Stimulated activated CD8-positive, alpha-beta memory T cell treated with anti-CD3 and anti-CD28 coated beads, Interleukin-15, amount 100 ng/mL, for 48 hours (primary cell): ENCODE measurements at regions not wholly inside any gene's neighbourhood (a gene's known extent, or its start where the extent isn't known, plus 50 kb on each side); places are given as distances from the start of the nearest gene placed in this dataset.

Experiments used
- DNase-seq, 2 donors: peaks; one replicate each; pipeline ENCODE4 v3.0.0-alpha.2; 2020; ENCODE audit warnings: low read depth in 2 of 2

DNA sequence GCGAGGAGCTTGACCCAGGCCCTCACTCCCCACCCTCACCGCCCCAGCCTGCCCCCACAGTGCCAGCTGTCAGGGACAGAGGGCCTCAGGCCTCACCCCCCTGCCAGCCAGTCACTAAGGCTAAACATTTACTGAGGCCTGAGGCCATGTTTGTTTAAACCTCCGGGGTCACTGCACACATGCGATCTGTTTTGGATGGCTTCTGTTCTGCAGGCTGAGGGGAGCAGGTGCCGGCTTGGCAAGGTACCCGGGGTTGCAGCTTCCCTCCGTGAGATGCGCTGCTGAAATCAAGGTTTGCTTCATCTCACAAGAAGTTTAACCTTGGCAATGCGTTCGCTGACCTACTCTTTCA is 103.3 kb upstream of the BOD1 start:
- no peak for DNase-seq

DNA sequence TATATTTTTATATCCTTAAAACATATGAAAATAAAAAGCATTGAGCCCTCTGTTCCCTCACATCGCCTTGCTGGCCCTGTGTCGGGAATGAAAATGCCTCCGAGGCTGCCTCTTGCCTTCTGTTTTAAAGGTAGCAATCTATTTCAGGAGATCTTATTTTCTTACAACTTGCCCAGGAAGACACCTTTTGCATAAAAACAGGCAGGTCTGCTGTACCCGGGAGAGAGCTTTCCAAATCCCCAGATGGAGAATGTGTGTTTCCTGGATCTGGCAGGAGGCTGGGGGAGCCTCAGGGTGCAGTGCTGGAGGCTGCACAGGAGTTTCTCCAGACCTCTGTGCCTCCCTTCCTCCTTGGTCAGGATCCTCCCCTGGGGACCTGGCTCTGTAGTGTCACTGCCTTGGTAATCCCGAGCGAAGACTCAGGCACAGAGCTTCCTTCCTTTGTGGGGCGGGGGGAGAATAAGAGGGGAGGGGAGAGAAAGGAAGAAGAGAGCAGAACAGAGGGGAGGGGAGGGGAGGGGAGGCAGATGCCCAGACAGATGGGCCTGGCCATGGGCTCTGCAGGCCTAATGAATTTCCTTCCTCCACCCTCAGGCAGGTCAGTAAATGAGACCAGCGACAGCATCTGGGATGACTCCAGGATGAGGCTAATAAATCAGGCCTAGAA is 104.0 kb upstream of the BOD1 start:
- DNase-seq = no peak

DNA sequence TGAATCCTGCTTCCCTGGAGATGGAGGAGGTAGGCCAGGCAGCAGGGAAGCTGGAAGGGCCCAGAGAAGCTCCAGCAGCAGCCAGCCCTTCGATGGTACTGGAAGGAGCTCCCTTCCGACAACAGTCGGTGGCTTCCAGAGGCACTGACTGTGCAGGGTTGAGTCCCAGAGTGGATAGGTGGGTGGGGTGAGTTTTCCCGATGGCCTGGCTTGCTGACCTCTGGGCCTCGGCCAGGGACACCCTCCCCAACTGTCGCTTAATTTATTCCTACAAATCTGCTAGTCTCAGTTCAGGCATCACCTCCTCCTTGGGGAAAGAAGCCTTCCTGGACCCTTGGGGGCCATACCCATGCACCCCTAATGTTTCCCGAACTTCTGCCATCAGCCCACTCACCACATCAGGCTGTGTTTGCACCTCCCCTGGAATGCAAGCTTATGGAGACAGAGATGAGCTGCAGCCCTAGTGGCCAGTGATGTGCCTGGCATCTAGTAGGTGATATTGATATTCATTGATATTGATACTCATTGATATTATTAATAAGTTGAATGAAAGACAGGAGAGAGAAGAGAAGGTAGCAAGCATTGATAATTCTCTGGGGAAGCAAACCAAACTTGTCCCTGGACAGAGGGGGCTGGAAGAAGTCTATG is 104.6 kb upstream of the BOD1 start:
- no peak for DNase-seq

DNA sequence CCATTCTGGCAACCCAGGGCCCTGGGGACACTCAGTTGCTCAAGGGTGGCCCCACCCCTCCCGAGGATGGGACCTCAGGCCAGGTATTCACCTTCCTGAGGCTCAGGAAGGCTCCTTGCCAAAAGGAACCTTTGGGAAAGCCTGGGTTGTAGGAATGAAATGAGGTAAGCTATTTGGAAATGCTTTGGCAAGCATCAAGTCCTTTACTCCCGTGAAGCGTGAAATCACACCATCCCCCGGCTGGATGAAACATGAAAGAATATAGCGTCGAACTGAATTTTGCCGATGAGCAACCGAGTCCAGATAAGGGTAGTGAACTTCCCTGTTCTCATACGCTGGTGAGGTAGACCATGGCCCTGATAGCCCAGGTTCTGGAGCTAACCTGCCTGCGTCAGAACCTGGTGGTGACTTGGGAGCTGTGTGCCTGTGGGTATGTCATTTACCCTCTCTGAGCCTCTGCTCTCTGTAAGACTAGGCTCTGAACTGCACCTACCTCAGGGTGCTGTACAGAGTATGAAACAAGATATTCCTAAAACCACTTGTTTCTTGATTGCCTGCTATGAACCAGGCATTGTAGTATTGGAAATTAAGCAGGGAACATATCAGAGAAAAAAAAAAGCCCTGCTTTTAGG is 105.3 kb upstream of the BOD1 start:
- no peak for DNase-seq

DNA sequence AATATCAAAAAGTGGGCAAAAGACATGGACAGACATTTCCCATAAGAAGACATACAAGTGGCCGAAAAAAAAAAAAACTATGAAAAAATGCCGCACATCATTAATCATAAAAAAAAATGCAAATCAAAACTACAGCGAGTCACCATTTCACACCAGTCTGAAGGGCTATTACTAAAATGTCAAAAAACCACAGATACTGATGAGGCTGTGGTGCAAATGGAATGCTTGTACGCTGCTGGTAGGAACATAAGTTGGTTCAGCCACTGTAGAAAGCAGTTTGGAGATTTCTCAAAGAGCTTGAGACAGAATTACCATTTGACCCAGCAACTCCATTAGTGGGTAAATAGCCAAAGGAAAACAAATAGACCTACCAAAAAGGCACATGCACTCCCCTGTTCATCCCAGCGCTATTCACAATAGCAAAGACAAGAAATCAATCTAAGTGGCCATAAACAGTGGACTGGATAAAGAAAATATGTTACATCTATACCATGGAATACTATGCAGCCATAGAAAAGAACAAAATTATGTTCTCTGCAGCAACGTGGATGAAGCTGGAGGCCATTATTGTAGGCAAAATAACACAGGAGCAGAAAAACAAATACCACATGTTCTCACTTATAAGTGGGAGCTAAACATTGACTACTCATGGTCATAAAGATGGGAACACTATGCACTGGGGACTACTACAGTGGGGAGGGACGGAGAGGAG is 110.6 kb upstream of the BOD1 start:
- no peak for DNase-seq

DNA sequence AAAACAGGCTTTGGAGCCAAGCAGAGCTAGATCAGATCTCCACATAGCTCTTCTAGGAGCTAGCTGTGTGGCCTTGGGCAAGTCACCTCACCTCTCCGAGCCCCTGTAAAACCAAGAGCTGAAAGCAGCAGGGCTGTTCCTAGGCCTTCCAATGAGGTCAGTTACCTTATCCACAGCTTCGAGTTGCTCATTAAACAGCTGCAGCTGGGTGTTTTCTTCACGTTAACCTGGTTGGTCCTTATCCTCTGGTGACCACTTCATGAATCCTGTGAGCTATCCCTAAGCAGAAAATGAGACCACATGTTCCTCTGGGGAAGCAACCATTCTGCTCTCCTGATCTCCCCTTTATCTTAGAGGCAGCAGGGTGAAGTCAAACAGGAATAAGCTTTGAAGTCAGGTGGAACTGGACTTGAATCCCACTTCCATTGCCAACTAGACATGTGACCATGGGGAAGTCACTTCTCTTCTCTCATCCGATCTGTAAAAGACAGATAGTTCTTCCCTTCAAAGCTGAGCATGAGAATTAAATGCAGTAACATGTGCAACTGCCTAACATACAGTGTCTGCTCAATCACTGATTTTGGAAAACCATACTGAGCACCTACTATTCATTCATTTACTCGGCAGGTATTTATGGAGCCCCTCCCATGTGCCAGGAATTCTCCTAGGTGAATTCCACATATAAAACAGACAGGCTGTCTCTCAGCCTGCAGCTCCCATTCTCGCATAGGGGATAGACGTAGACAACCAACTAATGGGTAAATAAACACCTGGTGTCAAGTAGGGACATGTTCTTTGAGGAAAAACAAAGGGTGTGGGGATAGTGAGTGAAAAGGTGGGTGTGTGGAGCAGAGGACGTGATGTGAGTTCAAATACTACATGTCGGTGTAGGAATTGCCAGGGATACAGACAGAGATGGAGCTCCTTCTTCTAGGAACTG is 111.7 kb upstream of the BOD1 start:
- DNase-seq = no peak

DNA sequence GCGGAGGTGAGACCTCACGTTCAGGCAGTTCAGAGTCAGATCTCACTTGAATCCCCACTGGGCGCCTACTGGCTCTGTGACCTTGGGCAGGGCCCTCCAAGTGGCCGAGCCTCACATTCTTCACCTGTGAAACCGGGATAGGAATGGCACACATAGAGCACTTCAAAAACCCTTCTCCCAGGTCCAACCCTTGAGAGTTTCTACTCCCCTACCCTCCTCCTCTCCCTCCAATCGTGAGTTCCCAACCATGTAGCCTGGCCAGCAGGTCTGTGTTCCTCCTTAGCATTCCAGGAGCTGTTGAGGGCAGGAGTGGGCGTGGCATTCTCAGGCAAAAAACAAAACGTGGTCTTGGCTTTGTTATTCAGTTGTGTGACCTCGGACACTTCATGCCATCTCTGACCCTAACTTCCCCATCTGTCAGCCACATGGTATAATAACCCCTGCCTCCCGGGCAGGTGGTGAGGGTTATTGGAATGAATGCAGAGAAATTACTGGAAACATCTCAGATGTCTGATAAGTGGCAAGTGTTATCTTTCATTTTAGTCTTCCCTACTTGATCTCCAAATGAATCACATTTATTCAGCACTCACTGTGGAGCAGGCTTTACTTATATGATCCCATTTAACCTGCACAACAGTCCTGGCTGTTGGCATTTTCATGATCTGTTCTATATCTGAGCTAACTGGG is 112.8 kb upstream of the BOD1 start:
- DNase-seq = no peak

DNA sequence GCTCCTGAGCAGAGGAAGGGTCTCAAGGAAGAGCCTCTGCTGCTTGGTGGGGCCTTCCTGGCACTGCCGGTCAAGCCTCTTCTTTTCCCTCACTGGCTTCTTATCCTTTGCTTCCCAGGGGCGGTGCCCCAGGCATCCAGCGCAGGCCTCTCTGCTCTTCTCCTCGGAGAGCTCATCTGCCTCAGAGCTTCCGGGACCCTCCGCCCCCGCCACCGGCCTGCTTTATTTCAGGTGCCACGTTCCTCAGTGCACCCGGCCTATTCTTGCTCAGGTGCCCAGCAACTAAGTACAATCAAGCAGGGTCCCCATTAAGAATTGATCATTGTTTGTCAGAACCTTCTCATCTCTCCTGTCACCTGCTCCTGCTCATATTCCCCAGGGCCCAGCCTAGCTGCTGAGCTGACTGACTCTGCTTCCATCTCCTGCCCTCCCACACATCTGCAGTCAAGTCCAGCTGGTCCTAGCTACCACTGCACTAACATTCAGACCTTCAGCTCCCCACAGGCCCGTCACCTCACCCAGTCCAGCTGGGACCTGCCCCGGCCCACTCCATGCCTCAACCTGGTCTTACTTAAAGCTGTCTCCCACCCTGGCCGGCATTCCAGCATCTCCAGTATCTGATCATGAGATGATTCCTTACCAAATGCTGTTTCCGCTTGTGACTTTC is 114.3 kb upstream of the BOD1 start:
- DNase-seq = no peak

DNA sequence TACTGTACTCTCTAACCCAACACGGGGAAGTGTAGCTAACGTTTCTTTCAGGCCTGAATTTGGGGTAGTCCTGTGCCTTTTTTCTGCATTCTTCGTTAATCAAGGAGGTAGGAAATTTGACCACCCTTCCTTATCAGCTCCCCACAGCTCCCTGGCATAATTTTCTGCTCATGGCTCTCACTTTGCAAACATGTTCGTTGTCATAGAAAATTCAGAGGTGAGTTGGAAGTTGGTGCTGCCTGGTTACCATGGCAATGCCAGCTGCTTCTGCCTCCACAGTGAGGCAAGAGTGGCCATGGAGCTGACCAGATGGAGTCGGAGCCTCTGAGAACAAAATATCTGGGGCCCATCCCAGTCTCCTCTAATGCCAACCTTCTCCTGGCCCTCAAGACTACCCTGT is 116.6 kb upstream of the BOD1 start:
- no peak for DNase-seq

DNA sequence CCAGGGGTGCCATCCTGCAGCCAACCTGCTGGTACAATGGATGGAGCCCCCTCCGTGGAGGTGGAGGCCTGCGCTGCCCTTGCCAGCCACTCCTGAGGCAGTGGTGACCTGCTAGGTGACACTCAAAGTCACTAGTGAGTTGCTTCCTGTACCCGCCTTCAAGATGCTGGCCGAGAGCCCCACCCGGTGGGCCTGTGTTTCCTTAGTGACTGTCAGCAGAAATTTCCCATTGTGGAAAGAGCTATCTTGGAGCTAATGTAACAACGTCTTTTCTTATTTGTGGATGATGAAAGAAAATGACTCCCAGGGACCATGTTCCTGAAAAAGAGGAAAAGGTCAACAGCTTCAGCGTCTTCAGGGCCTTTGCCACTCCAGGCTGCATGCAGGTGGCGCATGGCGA is 117.0 kb upstream of the BOD1 start:
- DNase-seq = no peak

DNA sequence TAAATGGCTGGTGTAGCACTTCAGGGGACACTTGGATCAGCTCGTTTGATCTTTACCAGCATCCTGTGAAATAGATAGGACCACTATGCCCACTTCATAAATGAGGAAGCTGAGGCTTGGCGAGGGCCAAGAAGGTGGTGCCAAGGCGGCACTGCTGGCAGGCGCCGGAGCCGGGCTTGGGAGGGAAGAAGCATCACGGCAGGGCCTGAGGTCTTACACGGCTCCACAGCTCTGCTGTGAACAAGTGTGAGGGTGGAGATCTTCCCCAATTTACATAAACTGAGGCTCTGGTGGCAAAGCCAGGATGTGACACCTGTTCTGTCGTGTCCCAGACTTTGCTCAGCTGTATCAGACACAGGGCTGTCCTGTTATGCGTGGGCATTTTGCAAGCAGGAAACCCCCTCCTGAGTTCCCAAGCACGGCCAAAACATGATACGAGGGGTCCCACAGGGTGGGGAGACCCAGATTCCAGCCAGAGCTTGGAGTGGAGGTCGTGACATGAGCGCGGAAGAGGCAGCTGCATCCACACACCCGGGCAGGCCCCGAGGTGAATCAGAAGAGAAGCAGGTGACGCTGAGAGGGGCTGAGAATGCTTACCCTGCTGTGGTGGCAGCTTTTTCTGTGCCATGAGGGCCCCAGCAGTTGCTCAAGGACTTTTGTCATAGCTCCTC is 117.5 kb upstream of the BOD1 start:
- no peak for DNase-seq

DNA sequence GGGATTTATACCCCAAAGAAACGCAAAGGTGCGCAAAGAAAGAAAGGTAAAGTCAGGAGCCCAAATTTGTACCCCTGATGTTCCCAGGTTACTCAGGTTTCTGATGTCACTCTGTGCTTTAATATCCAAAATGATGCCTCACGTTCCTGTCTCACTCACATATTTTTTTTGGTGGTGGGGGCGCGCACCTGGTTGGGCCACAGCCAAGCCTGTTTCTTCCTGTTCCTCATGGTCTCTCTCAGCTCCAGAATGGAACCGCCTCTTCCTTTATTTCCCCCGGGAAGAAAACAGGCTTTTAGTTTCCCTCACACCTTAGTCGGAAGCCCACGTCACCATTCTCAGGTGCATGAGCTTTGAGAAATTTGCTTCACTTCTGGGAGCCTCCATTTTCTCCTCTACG is 118.3 kb upstream of the BOD1 start:
- DNase-seq = no peak

DNA sequence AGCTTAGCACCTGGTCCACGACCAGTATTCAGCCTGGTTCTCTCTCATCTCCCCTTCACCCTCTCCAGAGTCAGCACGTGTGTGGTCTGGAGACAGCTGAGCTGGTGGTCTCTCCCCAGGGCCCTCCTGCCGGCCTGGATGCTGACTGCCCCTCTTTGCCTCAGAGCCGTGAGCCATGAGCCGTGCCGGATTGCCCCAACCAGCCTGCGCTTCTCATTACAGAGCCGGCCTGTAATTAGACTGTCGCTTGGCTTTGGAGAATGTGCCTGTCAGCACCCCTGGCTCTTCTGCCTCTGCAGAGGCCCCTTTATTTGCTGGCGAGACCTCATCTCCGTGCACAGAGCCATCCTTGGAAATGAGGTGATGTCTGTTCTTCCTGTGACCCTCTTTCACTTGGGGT is 118.7 kb upstream of the BOD1 start:
- no peak for DNase-seq

DNA sequence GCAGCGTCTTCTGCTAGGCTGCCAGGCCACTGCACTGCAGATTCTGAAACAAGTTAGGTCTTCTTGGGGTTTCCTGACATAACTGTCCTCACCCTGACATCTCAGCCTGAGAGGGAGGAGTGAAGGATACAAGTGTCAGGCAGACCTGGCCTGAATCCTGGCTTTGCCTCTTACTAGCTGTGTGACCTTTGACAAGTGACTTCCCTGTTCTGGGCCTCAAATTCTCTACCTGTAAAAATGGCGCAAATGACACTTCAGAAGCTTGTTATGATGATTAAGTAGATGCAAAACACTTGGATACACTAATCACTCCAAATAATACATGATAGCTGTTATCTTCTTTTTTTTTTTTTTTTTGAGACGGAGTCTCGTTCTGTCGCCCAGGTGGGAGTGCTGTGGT is 119.2 kb upstream of the BOD1 start:
- no peak for DNase-seq

DNA sequence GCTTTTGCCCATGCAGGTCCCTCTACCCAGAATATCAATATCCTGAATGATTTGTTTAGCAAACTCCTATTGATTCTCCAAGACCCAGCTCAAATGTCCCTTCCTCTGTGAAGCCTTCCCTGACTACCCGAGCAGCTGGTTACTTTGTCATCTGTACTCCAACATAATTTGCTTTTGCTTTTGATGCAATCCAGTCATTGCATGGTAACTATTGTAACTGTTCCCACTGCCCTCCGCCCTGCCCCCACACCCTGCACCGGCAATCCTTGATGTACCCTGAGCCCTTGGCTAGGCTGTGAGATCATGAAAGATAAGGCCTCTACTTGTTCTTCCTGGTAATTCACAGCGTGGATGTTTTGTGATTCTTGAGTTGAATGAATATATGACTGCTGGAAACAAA is 119.9 kb upstream of the BOD1 start:
- no peak for DNase-seq

DNA sequence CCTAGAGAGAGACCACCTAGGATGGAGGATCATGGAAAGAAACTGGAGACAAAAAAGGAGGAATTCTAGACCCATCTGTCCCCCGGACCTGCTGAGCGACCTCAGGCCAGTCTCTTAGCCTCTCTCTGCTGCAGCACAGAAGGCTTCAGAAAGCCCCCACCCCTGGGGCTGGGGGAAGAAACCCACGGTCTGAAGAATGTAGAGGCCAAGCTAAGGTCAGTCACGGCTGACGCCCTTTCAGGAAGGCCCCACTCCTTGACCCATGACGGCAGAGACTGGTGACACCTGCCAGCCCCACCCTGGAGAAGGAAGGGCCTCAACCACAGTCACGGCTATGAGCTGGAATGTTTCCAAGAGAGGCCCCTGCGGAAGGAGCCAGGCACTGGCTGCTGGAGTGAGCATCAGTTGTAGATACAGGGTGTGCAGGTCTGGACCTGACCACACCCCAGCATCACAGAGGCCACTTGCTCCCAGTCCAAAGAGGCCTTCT is 120.5 kb upstream of the BOD1 start:
- DNase-seq = no peak

DNA sequence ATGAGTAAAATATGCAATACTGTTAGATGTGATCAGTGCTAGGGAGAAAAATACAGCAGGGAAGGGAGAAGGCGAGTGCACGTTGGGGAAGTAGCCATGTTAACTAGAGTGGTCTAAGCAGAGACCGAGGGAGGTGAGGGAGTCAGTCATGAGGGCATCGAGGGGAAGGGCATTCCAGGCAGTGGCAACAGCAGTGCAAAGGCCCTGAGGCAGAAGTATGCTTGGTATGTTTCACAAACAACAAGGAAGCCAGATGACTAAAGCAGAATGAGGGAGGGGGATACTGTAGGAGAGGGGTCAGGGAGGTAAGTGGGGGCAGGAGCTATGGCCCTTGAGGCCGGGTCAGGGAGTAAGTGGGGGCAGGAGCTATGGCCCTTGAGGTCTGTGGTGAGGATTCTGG is 123.3 kb upstream of the BOD1 start:
- no peak for DNase-seq

DNA sequence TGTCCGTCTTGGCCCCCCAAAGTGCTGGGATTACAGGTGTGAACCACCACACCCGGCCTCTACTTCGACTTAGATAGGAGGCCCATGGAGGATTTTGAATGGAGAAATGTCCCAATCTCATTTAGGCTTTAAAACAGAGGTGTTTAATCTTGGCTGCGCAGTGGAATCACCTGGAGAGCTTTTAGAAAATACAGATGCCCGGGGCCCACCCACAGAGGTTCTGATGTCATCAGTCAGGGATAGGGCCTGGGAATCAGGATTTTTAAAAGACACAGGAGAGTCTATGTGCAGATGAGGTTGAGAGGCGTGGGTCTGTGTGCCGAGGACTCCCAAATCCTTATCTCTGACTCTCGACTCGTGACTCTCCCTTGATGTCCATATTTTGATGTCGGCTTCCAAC is 124.0 kb upstream of the BOD1 start:
- DNase-seq = no peak

DNA sequence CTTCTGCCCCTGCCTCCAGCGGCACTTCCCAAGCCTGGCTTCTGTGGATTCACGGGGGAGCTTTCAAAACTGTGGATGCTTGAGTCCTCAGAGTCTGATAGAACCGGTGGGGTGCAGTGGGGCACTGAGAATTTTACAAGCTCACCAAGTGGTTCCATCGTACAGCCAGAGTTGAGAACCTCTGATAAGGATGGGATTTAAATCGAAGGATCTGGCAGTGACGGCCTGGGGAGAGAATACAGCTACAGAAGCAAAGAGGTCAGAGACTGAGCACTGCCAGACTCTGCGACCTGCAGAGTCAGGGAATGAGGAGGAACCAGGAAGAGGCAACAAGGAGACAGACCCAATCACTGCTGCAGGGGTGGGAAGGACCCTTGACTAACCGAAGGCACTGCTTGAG is 124.6 kb upstream of the BOD1 start:
- DNase-seq = no peak
